Loucy (cell line): ENCODE measurements at regions not wholly inside any gene's neighbourhood (a gene's known extent, or its start where the extent isn't known, plus 50 kb on each side); places are given as distances from the start of the nearest gene placed in this dataset.

Source experiments
- CTCF ChIP-seq: fragments of 200-600 bp; sonication (generic); conservative IDR thresholded peaks from 2 replicates; pipeline ENCODE4 v1.5.1; 2014; ENCODE audit warnings: mild to moderate bottlenecking, antibody characterized with exemption, low read length
- EZH2phosphoT487 ChIP-seq: fragments of 200-600 bp; IDR thresholded peaks from 2 replicates; pipeline ENCODE4 v1.6.1; 2018; ENCODE audit warnings: antibody characterized with exemption, mild to moderate bottlenecking, moderate library complexity, borderline replicate concordance

GRCh38 chrX:8873956-8874355 is 72.8 kb upstream of the FAM9A start:
- TF ChIP-seq CTCF = no peak
- TF ChIP-seq EZH2phosphoT487 = no peak
